HG03521 (cell line): ENCODE measurements at regions not wholly inside any gene's neighbourhood (a gene's known extent, or its start where the extent isn't known, plus 50 kb on each side); places are given as distances from the start of the nearest gene placed in this dataset.

Experiments
- ATAC-seq: cut with Tn5 transposase; IDR thresholded peaks from one replicate; pipeline ENCODE4 v1.9.1; 2021; ENCODE audit warnings: mild to moderate bottlenecking, moderate library complexity; ENCODE audit not compliant: unreplicated experiment

GRCh38 chr1:60153961-60154360 lies 80.4 kb upstream of the C1orf87 start:
- no peak for ATAC-seq

- ATAC-seq, result no peak
These were observed 79.3 kb upstream of the C1orf87 start for GRCh38 chr1:60152891-60153290.

- no peak for ATAC-seq
These were observed 77.7 kb upstream of the C1orf87 start for GRCh38 chr1:60151311-60151710.

- ATAC-seq, result no peak
These were observed 75.7 kb upstream of the C1orf87 start for GRCh38 chr1:60149251-60149650.

DNA sequence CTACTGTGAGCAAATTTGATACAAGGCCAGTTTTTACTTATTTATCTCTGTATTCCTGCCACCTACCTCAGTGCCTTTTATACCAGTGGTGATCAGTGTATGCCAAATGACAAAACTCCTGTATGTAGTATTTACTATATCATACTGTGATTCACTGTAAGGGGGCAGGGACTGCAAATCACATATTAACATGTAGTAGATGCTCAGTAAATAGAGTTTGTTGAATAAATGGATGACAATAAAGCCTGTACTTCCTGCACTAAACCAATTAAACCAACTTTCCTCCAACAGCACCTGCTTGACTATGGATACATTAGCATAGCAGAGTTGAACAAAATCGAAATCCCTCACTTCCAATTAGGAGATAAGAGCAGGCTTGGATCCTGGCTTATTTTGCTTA lies 73.3 kb upstream of the C1orf87 start:
- no peak for ATAC-seq

DNA sequence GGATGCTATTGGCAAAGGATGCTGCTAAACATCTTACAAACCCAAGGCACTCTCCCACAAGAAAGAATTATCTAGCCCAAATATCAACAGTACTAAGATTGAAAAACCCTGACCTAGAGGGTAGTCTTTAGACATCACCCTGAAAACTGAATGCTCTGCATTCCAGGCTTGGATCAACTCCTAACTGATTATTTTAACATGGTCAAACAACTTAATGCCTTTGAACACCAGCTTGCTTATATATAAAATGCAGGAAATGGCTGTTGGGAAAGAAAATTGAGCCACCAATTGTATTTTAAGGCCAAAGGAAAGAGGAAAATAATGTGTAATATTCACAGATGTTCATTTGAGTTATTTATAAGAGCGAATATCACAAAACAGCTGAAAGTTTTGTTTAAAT lies 72.2 kb upstream of the C1orf87 start:
- no peak for ATAC-seq

DNA sequence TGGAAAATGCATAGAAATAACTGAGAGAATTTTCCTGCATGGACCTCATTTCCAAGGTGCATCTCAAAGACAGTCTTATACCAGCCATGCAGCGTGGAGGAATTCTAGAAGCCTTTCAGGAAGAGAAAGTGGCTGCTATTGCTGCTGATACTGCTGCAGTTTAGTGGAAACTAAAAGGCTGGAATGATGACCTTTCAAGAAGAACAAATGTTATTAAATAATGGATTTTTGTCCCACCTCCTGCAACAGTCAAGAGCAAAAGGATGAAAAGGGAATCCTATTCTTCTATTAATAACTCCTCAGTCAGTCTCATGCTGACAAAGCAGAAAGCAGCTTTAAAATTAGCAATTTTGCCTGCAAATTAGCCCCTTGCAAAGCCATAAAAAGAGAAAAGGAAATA lies 68.2 kb upstream of the C1orf87 start:
- no peak for ATAC-seq

DNA sequence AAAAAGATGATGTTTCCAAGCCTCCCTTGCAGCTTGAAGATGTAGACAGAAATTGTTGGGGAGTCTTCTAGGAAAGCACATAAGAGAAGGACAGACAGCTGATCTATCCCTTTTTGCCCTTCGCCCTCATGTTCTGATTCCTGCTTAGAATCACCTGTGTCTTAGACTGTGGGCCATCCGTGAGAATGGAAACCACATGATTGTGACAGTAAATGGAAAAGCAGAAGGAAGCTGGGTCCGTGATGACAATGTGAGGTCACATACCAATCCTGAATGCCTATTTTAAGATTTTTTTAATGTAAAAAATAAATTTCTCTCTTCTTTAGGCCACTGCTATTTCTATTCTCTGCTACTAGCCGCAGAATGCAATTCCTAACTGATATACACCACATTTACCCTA lies 67.7 kb upstream of the C1orf87 start:
- no peak for ATAC-seq

DNA sequence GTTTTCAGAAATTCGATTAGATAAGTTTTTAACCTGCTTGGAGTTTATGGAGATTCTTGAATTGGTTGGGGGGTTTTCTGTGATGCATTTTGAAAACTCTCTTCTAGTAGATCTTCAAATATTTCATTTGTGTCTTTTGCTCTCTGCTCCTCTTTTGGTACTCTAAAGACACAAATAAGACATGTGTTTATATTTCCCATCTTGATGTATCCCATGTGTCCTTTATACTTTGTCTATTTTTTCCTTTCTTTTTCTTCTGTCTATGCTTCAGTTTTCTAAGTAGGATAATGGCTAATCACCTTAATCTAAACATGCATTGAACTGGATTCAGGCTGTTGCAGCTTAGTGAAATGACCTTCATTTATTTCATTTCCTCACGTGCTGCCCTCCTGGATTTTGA lies 63.8 kb upstream of the C1orf87 start:
- no peak for ATAC-seq

GRCh38 chr1:60136395-60136794 lies 62.8 kb upstream of the C1orf87 start:
- ATAC-seq, result no peak

GRCh38 chr1:60134716-60135115 lies 61.1 kb upstream of the C1orf87 start:
- ATAC-seq, result no peak

DNA sequence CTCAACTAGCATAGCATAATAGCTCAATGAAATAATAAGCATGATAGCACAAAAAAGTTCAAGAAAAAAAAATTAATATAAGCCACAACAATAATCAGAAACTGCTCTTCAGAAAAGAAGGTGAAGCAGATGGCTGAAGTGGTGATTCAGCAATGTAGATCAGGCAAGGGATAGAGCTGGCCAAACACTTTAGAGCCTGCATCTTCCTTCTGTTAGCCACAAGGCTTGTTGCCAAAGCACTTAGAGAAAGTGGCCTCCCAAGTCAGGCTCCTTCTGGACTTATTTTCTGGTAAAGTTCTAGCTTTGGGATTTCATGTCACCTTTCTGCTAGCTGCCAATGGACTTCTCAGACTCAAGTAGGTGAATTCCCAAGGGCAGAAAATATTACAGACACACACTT lies 60.3 kb upstream of the C1orf87 start:
- ATAC-seq, result no peak

- ATAC-seq, result no peak
These were observed 59.6 kb upstream of the C1orf87 start for GRCh38 chr1:60133000-60133673.

GRCh38 chr1:60132108-60132507 lies 58.5 kb upstream of the C1orf87 start:
- no peak for ATAC-seq

DNA sequence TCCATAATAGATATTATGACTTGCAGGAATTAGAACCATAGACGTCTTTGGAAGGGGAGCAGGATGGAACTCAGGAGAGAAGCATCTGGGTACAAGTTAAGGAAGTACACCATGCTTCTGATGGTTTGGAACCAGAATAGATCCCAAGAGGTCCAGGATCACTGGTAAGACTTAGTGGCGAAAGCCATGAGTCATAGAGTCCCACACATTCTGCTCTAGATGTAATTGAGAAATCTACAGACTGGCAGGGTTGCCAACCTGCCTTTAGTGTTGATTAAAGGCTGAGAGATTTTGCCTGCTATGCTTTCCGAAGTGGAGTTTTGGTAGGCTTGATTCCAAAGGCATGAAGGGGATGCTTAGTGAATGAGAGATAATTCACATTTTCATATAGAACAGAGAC lies 57.1 kb upstream of the C1orf87 start:
- no peak for ATAC-seq

GRCh38 chr1:60129911-60130310 lies 56.3 kb upstream of the C1orf87 start:
- ATAC-seq, result no peak

DNA sequence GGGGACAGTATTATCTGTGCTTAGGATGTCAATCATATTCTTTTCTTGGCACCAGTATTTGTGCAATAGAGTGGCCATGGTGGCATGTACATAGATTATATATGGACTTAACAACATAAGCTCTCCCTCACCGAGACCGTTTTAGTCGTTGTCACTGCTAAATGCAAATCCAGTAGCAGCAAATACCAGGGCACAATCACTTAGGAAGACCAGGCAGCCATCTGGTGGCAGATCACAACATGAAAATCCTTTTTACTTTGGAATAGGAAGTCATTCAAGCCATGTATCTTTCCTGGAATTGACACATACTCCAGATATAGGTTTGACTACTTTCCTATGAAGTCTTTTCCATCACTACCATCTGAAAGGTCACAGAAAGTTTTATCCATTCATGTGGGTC lies 53.2 kb upstream of the C1orf87 start:
- ATAC-seq, result no peak
